Adrenal gland (tissue), 5 donors: ENCODE measurements at regions not wholly inside any gene's neighbourhood (a gene's known extent, or its start where the extent isn't known, plus 50 kb on each side); places are given as distances from the start of the nearest gene placed in this dataset.

Source experiments
- POLR2A ChIP-seq, 2 donors: fragments of 450-650 bp; IDR thresholded peaks; one replicate each; pipeline ENCODE4 v1.6.1; 2017; ENCODE audit warnings: antibody characterized with exemption in 2 of 2, mild to moderate bottlenecking in 2 of 2, moderate library complexity in 1 of 2
- TF ChIP-seq, protein P1 (sequence below), 6 experiments: fragments of 450-650 bp in 4 of 6; fragments of 200-600 bp in 2 of 6; sonication (generic) in 1 of 6; IDR thresholded peaks; 1 replicate in 5 of 6; 2 replicates in 1 of 6; pipeline versions ENCODE4 v1.5.1 to v1.8.0; 2016 to 2021; ENCODE audit warnings: antibody characterized with exemption in 6 of 6, mild to moderate bottlenecking in 2 of 6, moderate library complexity in 1 of 6
- donor health status: DM: no; HTN: no; CAD: no.

DNA sequence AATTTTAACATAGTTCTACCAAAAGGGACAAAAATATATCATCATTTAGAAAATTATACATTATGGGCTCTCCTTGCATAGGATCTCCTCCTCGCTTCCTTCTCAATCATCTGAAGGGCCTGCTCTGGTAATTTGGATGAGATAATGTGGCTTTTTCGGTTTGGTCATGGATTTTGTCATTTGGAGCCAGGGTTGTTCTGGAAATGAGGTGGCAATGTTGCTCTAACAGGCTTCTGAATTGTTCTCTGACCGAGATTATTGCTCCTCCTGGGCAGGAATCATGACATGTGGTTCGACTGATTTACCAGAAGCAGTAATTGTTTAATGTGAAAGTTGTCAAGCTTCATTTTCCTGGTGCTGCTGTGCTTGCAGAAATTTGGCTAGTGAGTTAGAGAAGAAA, 194.7 kb upstream of the ERBB4 start:
- TF ChIP-seq POLR2A (IDR thresholded peaks at IDR 0.05), result no peak
- TF ChIP-seq, protein P1, sequence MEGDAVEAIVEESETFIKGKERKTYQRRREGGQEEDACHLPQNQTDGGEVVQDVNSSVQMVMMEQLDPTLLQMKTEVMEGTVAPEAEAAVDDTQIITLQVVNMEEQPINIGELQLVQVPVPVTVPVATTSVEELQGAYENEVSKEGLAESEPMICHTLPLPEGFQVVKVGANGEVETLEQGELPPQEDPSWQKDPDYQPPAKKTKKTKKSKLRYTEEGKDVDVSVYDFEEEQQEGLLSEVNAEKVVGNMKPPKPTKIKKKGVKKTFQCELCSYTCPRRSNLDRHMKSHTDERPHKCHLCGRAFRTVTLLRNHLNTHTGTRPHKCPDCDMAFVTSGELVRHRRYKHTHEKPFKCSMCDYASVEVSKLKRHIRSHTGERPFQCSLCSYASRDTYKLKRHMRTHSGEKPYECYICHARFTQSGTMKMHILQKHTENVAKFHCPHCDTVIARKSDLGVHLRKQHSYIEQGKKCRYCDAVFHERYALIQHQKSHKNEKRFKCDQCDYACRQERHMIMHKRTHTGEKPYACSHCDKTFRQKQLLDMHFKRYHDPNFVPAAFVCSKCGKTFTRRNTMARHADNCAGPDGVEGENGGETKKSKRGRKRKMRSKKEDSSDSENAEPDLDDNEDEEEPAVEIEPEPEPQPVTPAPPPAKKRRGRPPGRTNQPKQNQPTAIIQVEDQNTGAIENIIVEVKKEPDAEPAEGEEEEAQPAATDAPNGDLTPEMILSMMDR (IDR thresholded peaks at IDR 0.05), result no peak
